ENCODE measurements at regions not wholly inside any gene's neighbourhood (a gene's known extent, or its start where the extent isn't known, plus 50 kb on each side); places are given as distances from the start of the nearest gene placed in this dataset.

- no peak for TF ChIP-seq CTCF (CRISPR knock-in tag; IDR thresholded peaks at IDR 0.05)
- TF ChIP-seq ZNF205 (CRISPR knock-in tag; IDR thresholded peaks at IDR 0.05), result no peak
- TF ChIP-seq PHB2 (IDR thresholded peaks at IDR 0.05; ENCODE audit: partially characterized antibody), result no peak
Measured at GRCh38 chr6:47105469-47106178, 63.5 kb upstream of the ADGRF1 start.
